ENCODE measurements at regions not wholly inside any gene's neighbourhood (a gene's known extent, or its start where the extent isn't known, plus 50 kb on each side); places are given as distances from the start of the nearest gene placed in this dataset.

- TF ChIP-seq FOXP2 (optimal IDR thresholded peaks at IDR 0.05; ENCODE audit: borderline replicate concordance, extremely low read depth, extremely low read length, insufficient read depth) (no peak), REST (IDR thresholded peaks at IDR 0.05; ENCODE audit: insufficient read depth in 1 of 2, low read depth in 2 of 2, low read length in 2 of 2) (no peak), POLR2AphosphoS5 (IDR thresholded peaks at IDR 0.05; ENCODE audit: low read depth, low read length) (no peak), SIN3A (IDR thresholded peaks at IDR 0.05; ENCODE audit: borderline replicate concordance, insufficient read depth, low read length) (no peak), TAF1 (IDR thresholded peaks at IDR 0.05; ENCODE audit: borderline replicate concordance, insufficient read depth, low read length) (no peak)
Measured at GRCh38 chr7:10584886-10585285, 388.8 kb upstream of the PHF14 start.

GRCh38 chr7:10588084-10588483 lies 385.6 kb upstream of the PHF14 start:
- TF ChIP-seq TAF1 (IDR thresholded peaks at IDR 0.05; ENCODE audit: borderline replicate concordance, insufficient read depth, low read length), result no peak
- TF ChIP-seq REST (IDR thresholded peaks at IDR 0.05; ENCODE audit: insufficient read depth in 1 of 2, low read depth in 2 of 2, low read length in 2 of 2), result no peak
- no peak for TF ChIP-seq FOXP2 (optimal IDR thresholded peaks at IDR 0.05; ENCODE audit: borderline replicate concordance, extremely low read depth, extremely low read length, insufficient read depth)
- no peak for TF ChIP-seq POLR2AphosphoS5 (IDR thresholded peaks at IDR 0.05; ENCODE audit: low read depth, low read length)
- no peak for TF ChIP-seq SIN3A (IDR thresholded peaks at IDR 0.05; ENCODE audit: borderline replicate concordance, insufficient read depth, low read length)

- TF ChIP-seq REST (IDR thresholded peaks at IDR 0.05; ENCODE audit: insufficient read depth in 1 of 2, low read depth in 2 of 2, low read length in 2 of 2) (no peak), FOXP2 (optimal IDR thresholded peaks at IDR 0.05; ENCODE audit: borderline replicate concordance, extremely low read depth, extremely low read length, insufficient read depth) (no peak), SIN3A (IDR thresholded peaks at IDR 0.05; ENCODE audit: borderline replicate concordance, insufficient read depth, low read length) (no peak), POLR2AphosphoS5 (IDR thresholded peaks at IDR 0.05; ENCODE audit: low read depth, low read length) (no peak), TAF1 (IDR thresholded peaks at IDR 0.05; ENCODE audit: borderline replicate concordance, insufficient read depth, low read length) (no peak)
Measured at GRCh38 chr7:10592604-10593003, 381.1 kb upstream of the PHF14 start.

GRCh38 chr7:10593080-10593479 lies 380.6 kb upstream of the PHF14 start:
- no peak for TF ChIP-seq TAF1 (IDR thresholded peaks at IDR 0.05; ENCODE audit: borderline replicate concordance, insufficient read depth, low read length)

GRCh38 chr7:10596827-10597226 lies 376.8 kb upstream of the PHF14 start:
- TF ChIP-seq TAF1 (IDR thresholded peaks at IDR 0.05; ENCODE audit: borderline replicate concordance, insufficient read depth, low read length), result no peak
- TF ChIP-seq REST (IDR thresholded peaks at IDR 0.05; ENCODE audit: insufficient read depth in 1 of 2, low read depth in 2 of 2, low read length in 2 of 2), result no peak
- TF ChIP-seq FOXP2 (optimal IDR thresholded peaks at IDR 0.05; ENCODE audit: borderline replicate concordance, extremely low read depth, extremely low read length, insufficient read depth), result no peak

Data from PFSK-1 (cell line).